Aorta (tissue), 5 donors: ENCODE measurements at regions not wholly inside any gene's neighbourhood (a gene's known extent, or its start where the extent isn't known, plus 50 kb on each side); places are given as distances from the start of the nearest gene placed in this dataset.
"Not testable (repeated sequence)": the region's sequence is repeated elsewhere in the genome, so short reads cannot be mapped to it uniquely, and the experiment has no call there.

ENCODE experiments used
- ATAC-seq: fragments of 200-7000 bp; cut with Tn5 transposase; one replicate; pipeline ENCODE4 v1.9.1; 2022; ENCODE audit warnings: moderate library complexity; ENCODE audit not compliant: low FRiP score
- DNase-seq, 2 donors: peaks; one replicate each; pipeline ENCODE4 v3.0.0-alpha.2; 2020
- H3K27ac ChIP-seq, 2 donors: one replicate each; pipeline ENCODE4 v1.5.1; 2013; ENCODE audit warnings: low read length in 2 of 2, mild to moderate bottlenecking in 2 of 2, moderate library complexity in 2 of 2, control low read depth in 1 of 2, inconsistent platforms in 1 of 2, low read depth in 1 of 2
- H3K27me3 ChIP-seq, 2 donors: one replicate each; pipeline ENCODE4 v1.6.1; 2013; ENCODE audit warnings: control low read depth in 1 of 2, low read length in 1 of 2, mild to moderate bottlenecking in 1 of 2, moderate library complexity in 1 of 2; ENCODE audit not compliant: insufficient read depth in 2 of 2, control insufficient read depth in 1 of 2
- H3K36me3 ChIP-seq, 2 donors: one replicate each; pipeline ENCODE4 v1.6.1; 2013; ENCODE audit warnings: control low read depth in 1 of 2, low read length in 1 of 2, mild to moderate bottlenecking in 1 of 2; ENCODE audit not compliant: insufficient read depth in 2 of 2, control insufficient read depth in 1 of 2
- H3K4me1 ChIP-seq, 2 donors: one replicate each; pipeline ENCODE4 v1.6.1; 2013; ENCODE audit warnings: low read length in 2 of 2, control low read depth in 1 of 2, mild to moderate bottlenecking in 1 of 2, moderate library complexity in 1 of 2; ENCODE audit not compliant: insufficient read depth in 2 of 2, control insufficient read depth in 1 of 2
- H3K4me3 ChIP-seq, 2 donors: one replicate each; pipeline ENCODE4 v1.5.1; 2013; ENCODE audit warnings: low read length in 2 of 2, control low read depth in 1 of 2, mild to moderate bottlenecking in 1 of 2
- H3K9me3 ChIP-seq: one replicate; pipeline ENCODE4 v1.6.1; 2013; ENCODE audit warnings: mild to moderate bottlenecking, low read length; ENCODE audit not compliant: control insufficient read depth
- WGBS, 2 donors: extraction: QIAGEN DNeasy Blood & Tissue Kit; methylation state at CpG; one replicate each; pipeline ENCODE4 v1.1.7; 2013; 5-methylcytosine and 5-hydroxymethylcytosine counted together
- intact Hi-C, 2 donors: fragments of 100-400 bp; cut with DNase I; formaldehyde crosslinking; loops; one replicate each; pipeline versions ENCODE4 v1.14.2 to v1.15.0; 2022
- donor health status: healthy with polysubstance abuse.
- donor health status: Bipolar disorder and iron deficiency.
- donor health status: DM: no; HTN: no; CAD: no.
- donor health status: DM: no; HTN: no; CAD: no.
- donor health status: DM: yes; HTN: yes; CAD: no.

GRCh38 chr7:32668387-32669097 is 173.3 kb downstream of the AVL9 start:
- H3K36me3 ChIP-seq, H3K27ac ChIP-seq, H3K9me3 ChIP-seq, H3K27me3 ChIP-seq, intact Hi-C loops, H3K4me1 ChIP-seq, H3K4me3 ChIP-seq, DNase-seq, ATAC-seq: not testable (repeated sequence)
- 99% methylated on average over 3 of the region's 3 CpGs for WGBS, 2 donors

GRCh38 chr7:32667586-32667985 is 172.3 kb downstream of the AVL9 start:
- H3K9me3 ChIP-seq, intact Hi-C loops, H3K36me3 ChIP-seq, DNase-seq, H3K4me3 ChIP-seq, ATAC-seq, H3K4me1 ChIP-seq, H3K27ac ChIP-seq, H3K27me3 ChIP-seq: not testable (repeated sequence)
- WGBS, 2 donors = 97% methylated on average over 9 of the region's 9 CpGs

GRCh38 chr7:32663805-32664211 is 168.5 kb downstream of the AVL9 start:
- H3K36me3 ChIP-seq, intact Hi-C loops, H3K4me1 ChIP-seq, ATAC-seq, H3K4me3 ChIP-seq, DNase-seq, H3K27me3 ChIP-seq, H3K9me3 ChIP-seq, H3K27ac ChIP-seq: not testable (repeated sequence)
- 96% methylated on average over 5 of the region's 5 CpGs for WGBS, 2 donors

DNA sequence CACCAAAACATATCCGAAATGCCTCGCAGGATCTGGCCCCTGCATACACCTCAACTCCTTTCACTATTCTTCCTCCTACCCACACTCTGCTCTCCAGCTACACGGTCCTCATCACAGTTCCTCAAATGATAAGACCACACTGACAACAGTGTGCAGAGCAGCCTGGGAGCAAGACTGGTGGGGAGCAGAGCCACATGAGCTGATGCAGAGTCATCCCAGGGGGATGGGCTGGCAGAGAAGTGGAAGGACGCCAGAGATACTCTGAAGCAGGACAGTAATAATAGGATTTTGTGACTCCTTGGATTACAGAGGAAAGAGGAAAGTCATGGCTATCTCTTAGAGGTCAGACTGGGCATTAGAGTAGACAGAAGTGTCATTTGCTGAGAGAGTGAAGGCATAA is 167.2 kb downstream of the AVL9 start:
- H3K27me3 ChIP-seq, DNase-seq, H3K9me3 ChIP-seq, intact Hi-C loops, H3K27ac ChIP-seq, H3K36me3 ChIP-seq, H3K4me1 ChIP-seq, H3K4me3 ChIP-seq: not testable (repeated sequence)
- peak; percentile 48 for ATAC-seq
- 88 to 89% methylated on average over 2 to 4 of the region's 4 CpGs for WGBS, 2 donors

DNA sequence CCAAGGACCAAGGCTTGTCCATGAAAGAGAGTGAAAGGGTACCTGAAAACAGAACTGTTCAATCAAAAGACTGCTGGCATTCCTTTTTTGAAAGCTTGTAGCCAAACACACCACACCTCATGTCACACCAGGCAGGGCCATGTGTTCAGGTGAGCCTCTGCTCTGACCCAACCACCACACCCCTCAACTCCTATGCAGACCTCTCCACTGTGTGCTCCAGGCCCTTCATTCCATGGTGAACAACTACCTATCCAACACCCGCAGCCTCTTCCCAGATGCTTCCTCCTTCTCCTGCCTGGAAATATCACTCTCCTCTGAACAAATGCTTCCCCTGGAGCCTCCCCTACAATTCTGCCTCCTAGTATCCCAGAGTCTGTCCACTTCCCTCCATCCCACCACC is 166.6 kb downstream of the AVL9 start:
- Histone ChIP-seq H3K27me3 (no peaks in the 10 kb centered on the region), H3K36me3 (no peaks in the 10 kb centered on the region), H3K4me3 (no peak overlapping the region), H3K27ac (no peak overlapping the region), H3K9me3 (no peaks in the 10 kb centered on the region), H3K4me1 (no peaks in the 10 kb centered on the region)
- DNase-seq = no peak
- WGBS, 2 donors = 98 to 100% methylated on average over 1 of the region's 1 CpG
- intact Hi-C loops = no loop called here
- ATAC-seq = no peak

GRCh38 chr7:32661501-32661900 is 166.2 kb downstream of the AVL9 start:
- intact Hi-C loops = no loop called here
- no peak overlapping the region for H3K4me3 ChIP-seq
- no peak overlapping the region for H3K27ac ChIP-seq
- no peaks in the 10 kb centered on the region for H3K27me3 ChIP-seq
- DNase-seq (no peak), ATAC-seq (no peak)
- H3K4me1 ChIP-seq = no peaks in the 10 kb centered on the region
- 71 to 73% methylated on average over 3 of the region's 3 CpGs for WGBS, 2 donors
- no peaks in the 10 kb centered on the region for H3K36me3 ChIP-seq
- H3K9me3 ChIP-seq = no peaks in the 10 kb centered on the region

GRCh38 chr7:32660936-32661335 is 165.6 kb downstream of the AVL9 start:
- no peaks in the 10 kb centered on the region for H3K36me3 ChIP-seq
- no peaks in the 10 kb centered on the region for H3K9me3 ChIP-seq
- WGBS, 2 donors = 81 to 94% methylated on average over 2 of the region's 2 CpGs
- ATAC-seq = no peak
- H3K4me1 ChIP-seq = no peaks in the 10 kb centered on the region
- no peak for DNase-seq
- H3K27ac ChIP-seq = no peak overlapping the region
- no peaks in the 10 kb centered on the region for H3K27me3 ChIP-seq
- H3K4me3 ChIP-seq = no peak overlapping the region
- intact Hi-C loops = no loop called here

GRCh38 chr7:32659853-32660252 is 164.6 kb downstream of the AVL9 start:
- H3K4me1 ChIP-seq = no peaks in the 10 kb centered on the region
- no peak overlapping the region for H3K4me3 ChIP-seq
- ATAC-seq (no peak), DNase-seq (no peak)
- no peaks in the 10 kb centered on the region for H3K36me3 ChIP-seq
- no peak overlapping the region for H3K27ac ChIP-seq
- 95% methylated on average over 9 of the region's 9 CpGs for WGBS, 2 donors
- no peaks in the 10 kb centered on the region for H3K27me3 ChIP-seq
- H3K9me3 ChIP-seq = no peaks in the 10 kb centered on the region
- intact Hi-C loops = no loop called here

GRCh38 chr7:32658467-32658869 is 163.2 kb downstream of the AVL9 start:
- no peak overlapping the region for H3K4me3 ChIP-seq
- ATAC-seq = no peak
- intact Hi-C loops = no loop called here
- no peak for DNase-seq
- 72 to 85% methylated on average over 2 of the region's 2 CpGs for WGBS, 2 donors
- no peaks in the 10 kb centered on the region for H3K36me3 ChIP-seq
- H3K4me1 ChIP-seq = no peaks in the 10 kb centered on the region
- H3K9me3 ChIP-seq = no peaks in the 10 kb centered on the region
- H3K27ac ChIP-seq = no peak overlapping the region
- no peaks in the 10 kb centered on the region for H3K27me3 ChIP-seq
